ENCODE measurements at regions not wholly inside any gene's neighbourhood (a gene's known extent, or its start where the extent isn't known, plus 50 kb on each side); places are given as distances from the start of the nearest gene placed in this dataset.

GRCh38 chr5:4306057-4306456 lies 710.4 kb downstream of the IRX1 start:
- Histone ChIP-seq H3K9me3 (no peaks in the 10 kb centered on the region), H3K4me3 (no peak overlapping the region), H3K27me3 (no peaks in the 10 kb centered on the region), H3K36me3 (no peaks in the 10 kb centered on the region), H3K27ac (no peak overlapping the region), H3K4me1 (no peaks in the 10 kb centered on the region)
- DNase-seq = no peak
- intact Hi-C loops (cut with DNase I) = no loop called here
- WGBS, 2 donors = 57 to 79% methylated on average over 4 of the region's 4 CpGs
- TF ChIP-seq POLR2A (IDR thresholded peaks at IDR 0.05) (no peak), CTCF (IDR thresholded peaks at IDR 0.05) (no peak)

DNA sequence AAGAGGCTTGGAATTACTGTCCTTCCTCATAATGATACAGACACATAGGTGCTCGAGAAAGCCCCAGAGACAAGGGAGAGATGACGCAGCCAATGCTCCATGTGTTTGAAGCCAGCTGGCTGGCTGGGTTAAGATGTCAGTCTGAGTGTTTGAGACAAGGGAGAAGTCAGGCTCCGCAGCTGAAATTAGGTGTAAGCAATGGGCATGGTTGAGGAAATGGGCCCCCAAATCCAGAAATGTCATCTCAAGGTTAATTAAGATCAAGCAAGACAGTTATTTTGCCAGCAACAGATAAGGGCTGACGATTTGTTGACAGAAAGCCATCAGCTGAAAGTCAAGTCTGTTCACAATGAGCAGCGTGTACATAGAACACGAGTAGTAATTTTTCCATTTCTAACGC lies 713.4 kb downstream of the IRX1 start:
- H3K27ac ChIP-seq = no peak overlapping the region
- intact Hi-C loops (cut with DNase I) = no loop called here
- H3K27me3 ChIP-seq = no peaks in the 10 kb centered on the region
- no peaks in the 10 kb centered on the region for H3K9me3 ChIP-seq
- WGBS, 2 donors = 69% methylated on average over 7 of the region's 7 CpGs
- H3K4me1 ChIP-seq = no peaks in the 10 kb centered on the region
- no peak overlapping the region for H3K4me3 ChIP-seq
- H3K36me3 ChIP-seq = no peaks in the 10 kb centered on the region
- no peak for DNase-seq
- no peak for TF ChIP-seq CTCF (IDR thresholded peaks at IDR 0.05)
- TF ChIP-seq POLR2A (IDR thresholded peaks at IDR 0.05) = no peak

DNA sequence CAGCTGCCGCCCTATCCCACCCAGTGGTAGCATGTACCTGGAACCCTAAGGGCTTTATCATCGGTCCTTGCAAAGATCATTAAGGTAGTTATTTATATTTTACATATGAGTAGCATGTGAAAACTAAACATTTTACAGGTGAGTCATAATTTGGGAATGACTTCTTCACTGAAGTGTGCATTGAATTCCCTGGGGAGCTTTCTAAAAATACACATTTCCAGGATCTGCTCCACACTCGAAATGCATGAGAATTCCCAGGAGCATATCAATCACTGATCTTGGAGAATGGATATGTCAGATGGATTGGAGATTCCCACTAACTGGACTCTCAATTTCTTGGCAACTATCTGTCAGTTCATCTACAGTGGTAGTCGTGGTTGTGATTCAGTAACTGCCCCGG lies 717.5 kb downstream of the IRX1 start:
- H3K4me3 ChIP-seq = no peak overlapping the region
- no peaks in the 10 kb centered on the region for H3K36me3 ChIP-seq
- intact Hi-C loops (cut with DNase I) = no loop called here
- no peaks in the 10 kb centered on the region for H3K27me3 ChIP-seq
- no peak for DNase-seq
- no peak for TF ChIP-seq CTCF (IDR thresholded peaks at IDR 0.05)
- no peak for TF ChIP-seq POLR2A (IDR thresholded peaks at IDR 0.05)
- H3K9me3 ChIP-seq = no peaks in the 10 kb centered on the region
- H3K27ac ChIP-seq = no peak overlapping the region
- H3K4me1 ChIP-seq = no peaks in the 10 kb centered on the region
- 19 to 33% methylated on average over 5 of the region's 5 CpGs for WGBS, 2 donors

DNA sequence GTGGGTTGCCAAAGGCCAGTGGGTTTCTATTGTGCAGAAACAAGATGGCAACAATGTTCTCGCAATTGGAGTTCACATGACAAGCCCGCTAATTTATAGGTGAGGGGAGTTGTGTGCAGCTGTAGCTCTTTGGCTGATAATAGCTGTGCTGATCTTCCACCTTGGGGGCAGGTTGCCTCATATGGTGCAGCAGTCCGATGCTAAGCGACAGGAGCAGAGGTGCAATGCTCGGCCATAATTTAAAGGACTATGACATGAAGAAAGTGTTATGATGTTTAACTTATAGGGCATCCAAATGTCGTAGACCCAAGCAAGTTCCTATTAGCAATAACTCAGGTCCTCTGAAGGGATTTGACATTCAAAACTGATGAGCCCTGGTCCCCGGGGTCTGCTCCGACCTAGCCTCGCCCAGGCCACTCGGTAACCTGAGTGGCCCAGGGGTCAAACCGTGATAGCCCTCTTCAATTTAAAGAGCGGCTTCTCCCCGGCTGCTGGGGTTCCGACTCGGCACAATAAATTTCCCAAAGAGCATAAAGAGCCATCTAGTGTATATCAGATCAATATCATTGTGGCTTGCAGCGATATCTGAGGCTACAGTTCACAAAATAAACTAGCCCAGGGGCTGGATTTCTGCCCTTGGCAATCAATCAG lies 724.0 kb downstream of the IRX1 start:
- H3K4me3 ChIP-seq = no peak overlapping the region
- no peaks in the 10 kb centered on the region for H3K27me3 ChIP-seq
- H3K4me1 ChIP-seq = no peaks in the 10 kb centered on the region
- H3K9me3 ChIP-seq = no peaks in the 10 kb centered on the region
- no peaks in the 10 kb centered on the region for H3K36me3 ChIP-seq
- no peak for DNase-seq
- no peak overlapping the region for H3K27ac ChIP-seq
- no peak for TF ChIP-seq POLR2A (IDR thresholded peaks at IDR 0.05)
- no peak for TF ChIP-seq CTCF (IDR thresholded peaks at IDR 0.05)
- intact Hi-C loops (cut with DNase I) = no loop called here
- 84 to 90% methylated on average over 13 to 15 of the region's 16 CpGs for WGBS, 2 donors

- H3K36me3 ChIP-seq = no peaks in the 10 kb centered on the region
- H3K4me3 ChIP-seq = no peak overlapping the region
- no peaks in the 10 kb centered on the region for H3K27me3 ChIP-seq
- H3K9me3 ChIP-seq = no peaks in the 10 kb centered on the region
- no peak for DNase-seq
- H3K27ac ChIP-seq = no peak overlapping the region
- WGBS, 2 donors = 85 to 87% methylated on average over 2 of the region's 2 CpGs
- TF ChIP-seq POLR2A (IDR thresholded peaks at IDR 0.05) = no peak
- TF ChIP-seq CTCF (IDR thresholded peaks at IDR 0.05) = no peak
- no peaks in the 10 kb centered on the region for H3K4me1 ChIP-seq
- intact Hi-C loops (cut with DNase I) = no loop called here
Observed at GRCh38 chr5:4330327-4330726, 734.7 kb downstream of the IRX1 start.

Measured in esophagus squamous epithelium (tissue), 5 donors.